ENCODE measurements at regions not wholly inside any gene's neighbourhood (a gene's known extent, or its start where the extent isn't known, plus 50 kb on each side); places are given as distances from the start of the nearest gene placed in this dataset.

GRCh38 chr6:141641951-141642350 lies 490.8 kb upstream of the GJE1 start:
- Histone ChIP-seq H3K27me3 (replicated peaks; ENCODE audit: insufficient read depth) (no peaks in the 10 kb centered on the region), H3K27ac (no peak overlapping the region), H3K9me3 (no peaks in the 10 kb centered on the region), H3K4me1 (replicated peaks) (no peaks in the 10 kb centered on the region), H3K36me3 (no peaks in the 10 kb centered on the region), H3K4me3 (no peak overlapping the region)
- no peak for DNase-seq (ENCODE audit: low spot score)
- intact Hi-C loops (cut with DNase I) = no loop called here
- TF ChIP-seq POLR2AphosphoS5 (IDR thresholded peaks at IDR 0.05) = no peak
- TF ChIP-seq CTCF (IDR thresholded peaks at IDR 0.05) = no peak
- TF ChIP-seq POLR2A (IDR thresholded peaks at IDR 0.05) = no peak
- WGBS = 62% methylated on average over 1 of the region's 1 CpG

- H3K9me3 ChIP-seq = no peaks in the 10 kb centered on the region
- H3K4me3 ChIP-seq = no peak overlapping the region
- no peak for TF ChIP-seq POLR2AphosphoS5 (IDR thresholded peaks at IDR 0.05)
- TF ChIP-seq POLR2A (IDR thresholded peaks at IDR 0.05) = no peak
- TF ChIP-seq CTCF (IDR thresholded peaks at IDR 0.05) = no peak
- no peak overlapping the region for H3K27ac ChIP-seq
- no peaks in the 10 kb centered on the region for H3K36me3 ChIP-seq
- no peaks in the 10 kb centered on the region for H3K27me3 ChIP-seq (replicated peaks; ENCODE audit: insufficient read depth)
- no peak for DNase-seq (ENCODE audit: low spot score)
- H3K4me1 ChIP-seq (replicated peaks) = no peaks in the 10 kb centered on the region
- intact Hi-C loops (cut with DNase I) = no loop called here
- WGBS = 14% methylated on average over 1 of the region's 1 CpG
These were observed 491.3 kb upstream of the GJE1 start for GRCh38 chr6:141641406-141641805.

- intact Hi-C loops (cut with DNase I) = no loop called here
- H3K27me3 ChIP-seq (replicated peaks; ENCODE audit: insufficient read depth) = no peaks in the 10 kb centered on the region
- no peak overlapping the region for H3K4me3 ChIP-seq
- H3K4me1 ChIP-seq (replicated peaks) = no peaks in the 10 kb centered on the region
- TF ChIP-seq POLR2AphosphoS5 (IDR thresholded peaks at IDR 0.05) (no peak), CTCF (IDR thresholded peaks at IDR 0.05) (no peak), POLR2A (IDR thresholded peaks at IDR 0.05) (no peak)
- 88% methylated on average over 3 of the region's 3 CpGs for WGBS
- no peaks in the 10 kb centered on the region for H3K9me3 ChIP-seq
- no peak for DNase-seq (ENCODE audit: low spot score)
- no peak overlapping the region for H3K27ac ChIP-seq
- no peaks in the 10 kb centered on the region for H3K36me3 ChIP-seq
These were observed 497.1 kb upstream of the GJE1 start for GRCh38 chr6:141635621-141636020.

GRCh38 chr6:141634269-141634668 lies 498.5 kb upstream of the GJE1 start:
- intact Hi-C loops (cut with DNase I) = no loop called here
- H3K36me3 ChIP-seq = no peaks in the 10 kb centered on the region
- H3K27me3 ChIP-seq (replicated peaks; ENCODE audit: insufficient read depth) = no peaks in the 10 kb centered on the region
- WGBS = 74% methylated on average over 2 of the region's 2 CpGs
- H3K27ac ChIP-seq = no peak overlapping the region
- TF ChIP-seq POLR2AphosphoS5 (IDR thresholded peaks at IDR 0.05) (no peak), CTCF (IDR thresholded peaks at IDR 0.05) (no peak), POLR2A (IDR thresholded peaks at IDR 0.05) (no peak)
- H3K9me3 ChIP-seq = no peaks in the 10 kb centered on the region
- no peaks in the 10 kb centered on the region for H3K4me1 ChIP-seq (replicated peaks)
- DNase-seq (ENCODE audit: low spot score) = no peak
- no peak overlapping the region for H3K4me3 ChIP-seq

- no peak overlapping the region for H3K27ac ChIP-seq
- no peaks in the 10 kb centered on the region for H3K9me3 ChIP-seq
- intact Hi-C loops (cut with DNase I) = no loop called here
- H3K4me1 ChIP-seq (replicated peaks) = no peaks in the 10 kb centered on the region
- TF ChIP-seq CTCF (IDR thresholded peaks at IDR 0.05) (no peak), POLR2AphosphoS5 (IDR thresholded peaks at IDR 0.05) (no peak), POLR2A (IDR thresholded peaks at IDR 0.05) (no peak)
- DNase-seq (ENCODE audit: low spot score) = no peak
- H3K36me3 ChIP-seq = no peaks in the 10 kb centered on the region
- 97% methylated on average over 3 of the region's 3 CpGs for WGBS
- H3K4me3 ChIP-seq = no peak overlapping the region
- H3K27me3 ChIP-seq (replicated peaks; ENCODE audit: insufficient read depth) = no peaks in the 10 kb centered on the region
These were observed 508.4 kb upstream of the GJE1 start for GRCh38 chr6:141624301-141624700.
